HG03571 (cell line): ENCODE measurements at regions not wholly inside any gene's neighbourhood (a gene's known extent, or its start where the extent isn't known, plus 50 kb on each side); places are given as distances from the start of the nearest gene placed in this dataset.

Experiments
- ATAC-seq: cut with Tn5 transposase; IDR thresholded peaks from one replicate; pipeline ENCODE4 v1.9.1; 2021; ENCODE audit not compliant: unreplicated experiment

- no peak for ATAC-seq
Observed at GRCh38 chr18:55121397-55122170, 162.3 kb upstream of the CCDC68 start.

GRCh38 chr18:55120896-55121295, 161.6 kb upstream of the CCDC68 start:
- no peak for ATAC-seq

GRCh38 chr18:55119434-55119833, 160.2 kb upstream of the CCDC68 start:
- ATAC-seq, result no peak

GRCh38 chr18:55119016-55119415, 159.8 kb upstream of the CCDC68 start:
- ATAC-seq, result no peak

- ATAC-seq, result no peak
Observed at GRCh38 chr18:55116863-55117262, 157.6 kb upstream of the CCDC68 start.

GRCh38 chr18:55115606-55116005, 156.3 kb upstream of the CCDC68 start:
- no peak for ATAC-seq

GRCh38 chr18:55114876-55115275, 155.6 kb upstream of the CCDC68 start:
- ATAC-seq, result no peak

GRCh38 chr18:55113800-55114199, 154.5 kb upstream of the CCDC68 start:
- ATAC-seq, result no peak

GRCh38 chr18:55111271-55111670, 152.0 kb upstream of the CCDC68 start:
- ATAC-seq, result no peak

GRCh38 chr18:55110436-55110835, 151.2 kb upstream of the CCDC68 start:
- ATAC-seq, result no peak

GRCh38 chr18:55109818-55110414, 150.7 kb upstream of the CCDC68 start:
- no peak for ATAC-seq

- no peak for ATAC-seq
Observed at GRCh38 chr18:55106906-55107305, 147.6 kb upstream of the CCDC68 start.

- ATAC-seq, result no peak
Observed at GRCh38 chr18:55106466-55106865, 147.2 kb upstream of the CCDC68 start.

- no peak for ATAC-seq
Observed at GRCh38 chr18:55105873-55106272, 146.6 kb upstream of the CCDC68 start.

GRCh38 chr18:55102958-55103456, 143.7 kb upstream of the CCDC68 start:
- no peak for ATAC-seq

- ATAC-seq, result no peak
Observed at GRCh38 chr18:55102501-55102900, 143.2 kb upstream of the CCDC68 start.

- ATAC-seq, result no peak
Observed at GRCh38 chr18:55101458-55101824, 142.2 kb upstream of the CCDC68 start.

- ATAC-seq, result no peak
Observed at GRCh38 chr18:55100817-55101457, 141.7 kb upstream of the CCDC68 start.

- no peak for ATAC-seq
Observed at GRCh38 chr18:55097456-55098170, 138.4 kb upstream of the CCDC68 start.

GRCh38 chr18:55096263-55096951, 137.1 kb upstream of the CCDC68 start:
- no peak for ATAC-seq

- ATAC-seq, result no peak
Observed at GRCh38 chr18:55095584-55095983, 136.3 kb upstream of the CCDC68 start.
